ENCODE measurements at regions not wholly inside any gene's neighbourhood (a gene's known extent, or its start where the extent isn't known, plus 50 kb on each side); places are given as distances from the start of the nearest gene placed in this dataset.

- no peak for TF ChIP-seq CTCF (IDR thresholded peaks at IDR 0.05)
- no peak overlapping the region for H3K4me3 ChIP-seq
- H3K27ac ChIP-seq, result no peak overlapping the region
- no peak for DNase-seq
- ATAC-seq, result no peak
- intact Hi-C loops (cut with DNase I), result no loop called here
- no peaks in the 10 kb centered on the region for H3K4me1 ChIP-seq
- H3K9me3 ChIP-seq, result peaks cover 0 to 3% of the 10 kb centered on the region in 2 donors
- H3K36me3 ChIP-seq, result no peaks in the 10 kb centered on the region
- no peaks in the 10 kb centered on the region for H3K27me3 ChIP-seq
These were observed 214.7 kb upstream of the SYT10 start for GRCh38 chr12:33654313-33654712.

GRCh38 chr12:33663000-33663654 lies 223.5 kb upstream of the SYT10 start:
- Histone ChIP-seq H3K36me3 (no peaks in the 10 kb centered on the region), H3K4me1 (no peaks in the 10 kb centered on the region)
- intact Hi-C loops (cut with DNase I), result no loop called here

GRCh38 chr12:33669349-33669748 lies 229.7 kb upstream of the SYT10 start:
- no peak for ATAC-seq
- TF ChIP-seq CTCF (IDR thresholded peaks at IDR 0.05), result no peak
- intact Hi-C loops (cut with DNase I), result no loop called here
- H3K4me3 ChIP-seq, result no peak overlapping the region
- no peaks in the 10 kb centered on the region for H3K36me3 ChIP-seq
- H3K9me3 ChIP-seq, result peaks cover 0 to 2% of the 10 kb centered on the region in 2 donors
- DNase-seq, result no peak
- no peaks in the 10 kb centered on the region for H3K27me3 ChIP-seq
- H3K4me1 ChIP-seq, result no peaks in the 10 kb centered on the region
- no peak overlapping the region for H3K27ac ChIP-seq

More at GRCh38 chr12:33663000-33663654, 223.5 kb upstream of the SYT10 start:
- no peak for ATAC-seq
- Histone ChIP-seq H3K4me3 (no peak overlapping the region), H3K27me3 (no peaks in the 10 kb centered on the region), H3K9me3 (no peaks in the 10 kb centered on the region), H3K27ac (no peak overlapping the region)
- no peak for TF ChIP-seq CTCF (IDR thresholded peaks at IDR 0.05)
- no peak for DNase-seq

DNA sequence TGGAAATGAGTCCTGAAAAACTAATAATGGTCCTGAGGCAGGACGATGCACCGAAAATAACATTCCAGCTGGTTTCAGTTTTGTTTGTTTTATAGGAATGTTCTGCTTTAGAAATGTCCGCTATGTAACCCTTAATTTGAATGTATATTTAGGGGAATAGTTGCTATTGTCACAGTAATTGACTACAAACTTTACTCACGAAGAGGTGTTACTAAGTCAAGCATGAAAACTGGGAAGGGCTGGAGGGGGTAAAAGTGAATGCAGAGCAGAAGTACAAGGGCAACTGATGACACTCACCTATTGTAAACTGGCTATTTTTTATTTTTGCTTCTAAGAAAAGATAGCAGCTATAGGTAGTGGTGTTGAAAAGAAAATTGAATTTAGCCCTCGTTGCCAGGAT lies 230.7 kb upstream of the SYT10 start:
- ATAC-seq (no peak), DNase-seq (no peak)
- TF ChIP-seq CTCF (IDR thresholded peaks at IDR 0.05), result no peak
- H3K27me3 ChIP-seq, result no peaks in the 10 kb centered on the region
- no peak overlapping the region for H3K27ac ChIP-seq
- no peak overlapping the region for H3K4me3 ChIP-seq
- H3K36me3 ChIP-seq, result no peaks in the 10 kb centered on the region
- H3K9me3 ChIP-seq, result peaks cover 0 to 2% of the 10 kb centered on the region in 2 donors
- intact Hi-C loops (cut with DNase I), result no loop called here
- H3K4me1 ChIP-seq, result no peaks in the 10 kb centered on the region

DNA sequence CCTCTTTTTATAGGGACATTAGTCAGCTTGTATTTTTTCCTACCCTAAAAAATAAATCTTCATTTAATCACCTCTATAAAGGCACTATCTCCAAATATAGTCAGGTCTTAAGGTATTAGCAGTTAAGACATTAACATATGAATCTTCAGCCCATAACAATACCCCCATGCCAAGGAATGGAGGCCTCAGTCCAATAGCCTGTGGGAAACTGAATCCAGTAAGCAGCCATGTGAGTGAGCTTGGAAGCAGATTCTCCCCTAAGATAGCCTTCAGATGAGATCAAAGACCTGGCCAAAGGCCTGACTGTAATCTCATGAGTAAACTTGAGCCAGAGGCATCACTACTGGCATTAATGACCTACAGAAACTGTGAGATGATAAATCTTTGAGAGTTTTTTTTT lies 232.1 kb upstream of the SYT10 start:
- DNase-seq (no peak), ATAC-seq (no peak)
- Histone ChIP-seq H3K36me3 (no peaks in the 10 kb centered on the region), H3K4me3 (no peak overlapping the region), H3K9me3 (peaks cover 0 to 2% of the 10 kb centered on the region in 2 donors), H3K27me3 (no peaks in the 10 kb centered on the region), H3K27ac (no peak overlapping the region), H3K4me1 (no peaks in the 10 kb centered on the region)
- intact Hi-C loops (cut with DNase I), result no loop called here
- no peak for TF ChIP-seq CTCF (IDR thresholded peaks at IDR 0.05)

All from left lung (tissue), 4 donors.